A673 (cell line): ENCODE measurements at regions not wholly inside any gene's neighbourhood (a gene's known extent, or its start where the extent isn't known, plus 50 kb on each side); places are given as distances from the start of the nearest gene placed in this dataset.
A peak's percentile ranks its signal among the peaks of the same experiment; 100 is the strongest.

Source experiments
- BruUV-seq: library from RNA; stranded (reverse); fragments of 400-500 nt; replicated peaks from 2 replicates; lab custom pipeline; 2021; lab: Mats Ljungman, UMichigan
- CTCF ChIA-PET: fragments of 300-600 bp; sonication (Branson Sonifier 250); formaldehyde crosslinking; loops from one replicate; lab custom pipeline; 2022; ENCODE audit warnings: antibody characterized with exemption; lab: Charles Lee
- POLR2A ChIA-PET: fragments of 300-600 bp; sonication (Branson Sonifier 250); formaldehyde crosslinking; loops from one replicate; lab custom pipeline; 2022; ENCODE audit warnings: antibody characterized with exemption; ENCODE audit not compliant: low non-redundant PET; lab: Charles Lee
- DNase-seq: peaks from one replicate; pipeline ENCODE4 v3.0.0-alpha.2; 2015; ENCODE audit warnings: low spot score
- H3K27ac ChIP-seq: fragments of 200-600 bp; sonication (generic); 2 replicates; pipeline ENCODE4 v1.5.1; 2016; ENCODE audit warnings: mixed run types, low read depth, mild to moderate bottlenecking, mixed read lengths, antibody characterized with exemption, low read length; ENCODE audit not compliant: poor library complexity, severe bottlenecking
- H3K27me3 ChIP-seq: fragments of 200-600 bp; sonication (generic); replicated peaks from 2 replicates; pipeline ENCODE4 v1.6.1; 2017; ENCODE audit warnings: mixed run types, low read depth, mild to moderate bottlenecking, mixed read lengths, antibody characterized with exemption, low read length; ENCODE audit not compliant: insufficient read depth, poor library complexity
- H3K36me3 ChIP-seq: fragments of 200-600 bp; sonication (generic); 2 replicates; pipeline ENCODE4 v1.6.1; 2016; ENCODE audit warnings: mixed run types, mild to moderate bottlenecking, mixed read lengths, antibody characterized with exemption, low read length; ENCODE audit not compliant: insufficient read depth, poor library complexity, severe bottlenecking
- H3K4me1 ChIP-seq: fragments of 200-600 bp; sonication (generic); 2 replicates; pipeline ENCODE4 v1.6.1; 2017; ENCODE audit warnings: mixed run types, mild to moderate bottlenecking, mixed read lengths, antibody characterized with exemption, low read length; ENCODE audit not compliant: insufficient read depth, poor library complexity, severe bottlenecking
- H3K4me3 ChIP-seq: fragments of 200-600 bp; sonication (generic); 2 replicates; pipeline ENCODE4 v1.5.1; 2016; ENCODE audit warnings: low read depth, mixed run types, mild to moderate bottlenecking, mixed read lengths, low read length; ENCODE audit not compliant: poor library complexity, severe bottlenecking
- H3K9me3 ChIP-seq: fragments of 200-600 bp; sonication (generic); 2 replicates; pipeline ENCODE4 v1.6.1; 2016; ENCODE audit warnings: mixed run types, low read depth, mild to moderate bottlenecking, mixed read lengths, antibody characterized with exemption, low read length; ENCODE audit not compliant: poor library complexity, severe bottlenecking
- CTCF ChIP-seq: fragments of 300-800, 200-600 bp; sonication (generic); conservative IDR thresholded peaks from 2 replicates; pipeline ENCODE4 v1.5.1; 2017; ENCODE audit warnings: low read depth, mild to moderate bottlenecking, antibody characterized with exemption, low read length, moderate library complexity, mixed read lengths
- EZH2 ChIP-seq: fragments of 200-600 bp; sonication (generic); IDR thresholded peaks from 2 replicates; pipeline ENCODE4 v1.6.1; 2017; ENCODE audit warnings: borderline replicate concordance, low read depth, mild to moderate bottlenecking, mixed read lengths, antibody characterized with exemption, low read length; ENCODE audit not compliant: poor library complexity, severe bottlenecking
- intact Hi-C: fragments of 100-400 bp; cut with micrococcal nuclease; formaldehyde crosslinking; loops from one replicate; pipeline ENCODE4 v1.10.0; 2022; ENCODE audit not compliant: unreplicated experiment

GRCh38 chr10:58952747-58953466 lies 223.5 kb upstream of the PHYHIPL start:
- peak; percentile 57 for DNase-seq
- intact Hi-C loops: loop anchor here (1.0 to 10.0 kb wide), 7 partner anchors 171 to 1082 kb away; no protein-coding TSS in a partner anchor
- TF ChIP-seq EZH2: no peak
- peak; percentile 85 for TF ChIP-seq CTCF
- H3K27me3 ChIP-seq: no peaks in the 10 kb centered on the region
- no peak overlapping the region for H3K4me3 ChIP-seq
- no peaks in the 10 kb centered on the region for H3K4me1 ChIP-seq
- no peaks in the 10 kb centered on the region for H3K36me3 ChIP-seq
- ChIA-PET POLR2A (no interaction called here), CTCF (interaction anchor here (0.6 to 1.5 kb wide), 4 partner anchors 209 to 669 kb away, joined by 3 to 5 read pairs (median 4); no protein-coding TSS in a partner anchor)
- BruUV-seq: no TSS peak
- H3K9me3 ChIP-seq: no peaks in the 10 kb centered on the region
- H3K27ac ChIP-seq: no peak overlapping the region

DNA sequence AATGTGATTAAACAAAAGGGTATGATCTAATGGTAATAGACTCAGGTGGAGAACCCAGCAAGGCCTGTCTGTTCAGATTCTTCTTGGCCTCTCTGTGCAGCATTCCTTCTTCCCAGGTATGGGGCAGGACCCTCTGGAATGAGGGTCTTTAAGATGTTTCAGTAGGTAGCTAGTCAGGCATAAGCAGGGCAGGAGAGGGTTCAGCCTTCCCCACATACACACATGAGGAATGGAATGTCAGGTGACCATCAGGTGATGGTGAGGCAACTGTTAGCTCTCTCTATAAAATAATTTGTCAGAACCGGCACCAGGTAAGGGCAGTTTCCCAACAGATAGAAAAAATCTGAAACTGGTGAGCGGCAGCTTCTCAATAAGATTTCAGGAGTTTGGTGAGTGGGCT lies 222.3 kb upstream of the PHYHIPL start:
- intact Hi-C loops: loop anchor here (5.0 to 10.0 kb wide), 4 partner anchors 172 to 1081 kb away; no protein-coding TSS in a partner anchor
- Histone ChIP-seq H3K27me3 (no peaks in the 10 kb centered on the region), H3K27ac (no peak overlapping the region), H3K4me1 (no peaks in the 10 kb centered on the region), H3K4me3 (no peak overlapping the region), H3K9me3 (no peaks in the 10 kb centered on the region), H3K36me3 (no peaks in the 10 kb centered on the region)
- CTCF ChIA-PET: interaction anchor here (0.7 kb wide), 1 partner anchor 155 kb away, joined by 3 read pairs; no protein-coding TSS in a partner anchor
- POLR2A ChIA-PET: no interaction called here
- TF ChIP-seq EZH2 (no peak), CTCF (no peak)
- BruUV-seq: no TSS peak
- DNase-seq: no peak

GRCh38 chr10:58955615-58956014 lies 220.8 kb upstream of the PHYHIPL start:
- DNase-seq: no peak
- Histone ChIP-seq H3K9me3 (no peaks in the 10 kb centered on the region), H3K27me3 (no peaks in the 10 kb centered on the region), H3K4me1 (no peaks in the 10 kb centered on the region), H3K36me3 (no peaks in the 10 kb centered on the region), H3K27ac (no peak overlapping the region), H3K4me3 (no peak overlapping the region)
- ChIA-PET CTCF (no interaction called here), POLR2A (no interaction called here)
- intact Hi-C loops: loop anchor here (5.0 to 10.0 kb wide), 2 partner anchors 1079 to 1472 kb away; no protein-coding TSS in a partner anchor
- BruUV-seq: no TSS peak
- no peak for TF ChIP-seq EZH2
- TF ChIP-seq CTCF: no peak
